Endothelial cell of umbilical vein (primary cell): ENCODE measurements at regions not wholly inside any gene's neighbourhood (a gene's known extent, or its start where the extent isn't known, plus 50 kb on each side); places are given as distances from the start of the nearest gene placed in this dataset.

Experiments used
- BruUV-seq: library from RNA; stranded (reverse); fragments of 400-500 nt; replicated peaks from 2 replicates; lab custom pipeline; 2021; lab: Mats Ljungman, UMichigan
- CTCF ChIA-PET: fragments of 300-600, 350-600 bp; sonication (Branson Sonifier 250); formaldehyde crosslinking; loops from one replicate; lab custom pipeline; 2021; ENCODE audit warnings: antibody characterized with exemption, inconsistent platforms; lab: Charles Lee
- POLR2A ChIA-PET: fragments of 300-600, 350-600 bp; sonication (Branson Sonifier 250); formaldehyde crosslinking; loops from one replicate; lab custom pipeline; 2021; ENCODE audit warnings: antibody characterized with exemption, inconsistent platforms; lab: Charles Lee
- DNase-seq: peaks from one replicate; pipeline ENCODE4 v3.0.0-alpha.2; 2011; ENCODE audit warnings: low read depth, low spot score
- FAIRE-seq: peaks from 2 replicates; lab custom pipeline; 2011; peaks lifted over from hg19 to GRCh38; lab: Jason Lieb, UNC
- H2AFZ ChIP-seq: 2 replicates; pipeline ENCODE4 v1.6.0; 2012; ENCODE audit warnings: low read depth, low read length, control low read depth, inconsistent platforms
- H3K27ac ChIP-seq: 2 replicates; pipeline ENCODE4 v1.5.1; 2011; ENCODE audit warnings: low read depth, mild to moderate bottlenecking, control low read depth, low read length, moderate library complexity; ENCODE audit not compliant: insufficient read depth
- H3K27me3 ChIP-seq, 2 experiments: 2 replicates each; pipeline versions ENCODE4 v1.6.0 to v1.6.1; 2011; ENCODE audit warnings: low read length in 2 of 2, mixed read lengths in 1 of 2; ENCODE audit not compliant: control insufficient read depth in 2 of 2, insufficient read depth in 2 of 2
- H3K36me3 ChIP-seq, 2 experiments: 2 replicates in 1 of 2; 3 replicates in 1 of 2; pipeline ENCODE4 v1.5.1; 2011; ENCODE audit warnings: low read length in 2 of 2, mild to moderate bottlenecking in 1 of 2, moderate library complexity in 1 of 2; ENCODE audit not compliant: control insufficient read depth in 2 of 2, insufficient read depth in 2 of 2; ENCODE audit errors: extremely low read depth in 1 of 2
- H3K4me1 ChIP-seq: 3 replicates; pipeline ENCODE4 v1.5.1; 2011; ENCODE audit warnings: mild to moderate bottlenecking, low read length; ENCODE audit not compliant: control insufficient read depth, insufficient read depth; ENCODE audit errors: extremely low read depth
- H3K4me2 ChIP-seq: 2 replicates; pipeline ENCODE4 v1.6.1; 2011; ENCODE audit warnings: low read length, control low read depth, mixed read lengths; ENCODE audit not compliant: insufficient read depth
- H3K4me3 ChIP-seq, 3 experiments: fragments of 200-600 bp in 1 of 3; sonication (generic), shearing (Covaris generic) in 1 of 3; replicated peaks in 1 of 3; 2 replicates each; pipeline ENCODE4 v1.5.1; 2011 to 2016; ENCODE audit warnings: control low read depth in 3 of 3, low read length in 3 of 3, mild to moderate bottlenecking in 2 of 3, inconsistent platforms in 1 of 3, low read depth in 1 of 3, moderate library complexity in 1 of 3; ENCODE audit not compliant: insufficient read depth in 1 of 3
- H3K79me2 ChIP-seq: 2 replicates; pipeline ENCODE4 v1.6.0; 2012; ENCODE audit warnings: low read length, inconsistent platforms; ENCODE audit not compliant: control insufficient read depth, insufficient read depth
- H3K9ac ChIP-seq: replicated peaks from 2 replicates; pipeline ENCODE3; 2011; ENCODE audit warnings: low read length, control low read depth; ENCODE audit not compliant: insufficient read depth; ENCODE audit errors: extremely low read depth
- H3K9me1 ChIP-seq: replicated peaks from 3 replicates; pipeline ENCODE4 v1.6.0; 2011; ENCODE audit warnings: mild to moderate bottlenecking, low read length; ENCODE audit not compliant: control insufficient read depth, insufficient read depth; ENCODE audit errors: extremely low read depth
- H3K9me3 ChIP-seq: replicated peaks from 2 replicates; pipeline ENCODE4 v1.5.1; 2012; ENCODE audit warnings: low read length, inconsistent platforms; ENCODE audit not compliant: control insufficient read depth, insufficient read depth
- H4K20me1 ChIP-seq: replicated peaks from 2 replicates; pipeline ENCODE3; 2011; ENCODE audit warnings: mild to moderate bottlenecking, low read length; ENCODE audit not compliant: control insufficient read depth, insufficient read depth; ENCODE audit errors: extremely low read depth
- CTCF ChIP-seq, 2 donors: IDR thresholded peaks; 1 replicate in 1 of 2; 2 replicates in 1 of 2; pipeline ENCODE4 v1.5.1; 2011; ENCODE audit warnings: low read length in 2 of 2, mild to moderate bottlenecking in 2 of 2, moderate library complexity in 2 of 2, control low read depth in 1 of 2, inconsistent platforms in 1 of 2, low read depth in 1 of 2; ENCODE audit not compliant: insufficient read depth in 1 of 2; ENCODE audit errors: extremely low read depth in 1 of 2
- EZH2 ChIP-seq: IDR thresholded peaks from 2 replicates; pipeline ENCODE4 v1.6.1; 2012; ENCODE audit warnings: borderline replicate concordance, low read depth, mild to moderate bottlenecking, moderate library complexity, low read length, inconsistent platforms; ENCODE audit not compliant: severe bottlenecking
- FOS ChIP-seq: IDR thresholded peaks from 2 replicates; pipeline ENCODE4 v1.6.1; 2011; ENCODE audit warnings: mild to moderate bottlenecking, low read length, moderate library complexity, borderline replicate concordance; ENCODE audit not compliant: insufficient read depth
- GATA2 ChIP-seq: IDR thresholded peaks from 2 replicates; pipeline ENCODE4 v1.7.0; 2011; ENCODE audit warnings: low read depth, mild to moderate bottlenecking, moderate library complexity, mixed read lengths, low read length; ENCODE audit not compliant: insufficient read length, insufficient read depth
- JUN ChIP-seq: IDR thresholded peaks from 2 replicates; pipeline ENCODE4 v1.6.1; 2011; ENCODE audit warnings: borderline replicate concordance, low read depth; ENCODE audit not compliant: insufficient read length, insufficient read depth
- POLR2A ChIP-seq: IDR thresholded peaks from 2 replicates; pipeline ENCODE4 v1.6.1; 2012; ENCODE audit warnings: low read depth, mild to moderate bottlenecking, control low read depth, low read length
- POLR2AphosphoS5 ChIP-seq: IDR thresholded peaks from 2 replicates; pipeline ENCODE4 v1.6.1; 2012; ENCODE audit warnings: low read depth, mild to moderate bottlenecking, control low read depth, low read length, moderate library complexity; ENCODE audit not compliant: insufficient read depth
- dilution Hi-C: fragments of 300-500 bp; cut with MboI; formaldehyde crosslinking; loops from one replicate; pipeline ENCODE4 v1.15.0; 2019; ENCODE audit warnings: low sequenced_read_pairs; ENCODE audit not compliant: extremely low pct_ligation_motif_present
- intact Hi-C: fragments of 100-400 bp; cut with micrococcal nuclease; formaldehyde crosslinking; loops from one replicate; pipeline ENCODE4 v1.10.0; 2022
- TF ChIP-seq, protein P1 (sequence below): IDR thresholded peaks from 2 replicates; pipeline ENCODE4 v1.6.1; 2011; ENCODE audit not compliant: insufficient read depth, insufficient read length

- Histone ChIP-seq H3K27ac (no peak overlapping the region), H3K36me3 (no peaks in the 10 kb centered on the region), H3K4me1 (peaks cover 23% of the 10 kb centered on the region), H3K9me1 (no peaks in the 10 kb centered on the region), H3K4me3 (no peak overlapping the region), H2AFZ (no peak overlapping the region), H3K4me2 (no peak overlapping the region), H3K9me3 (no peaks in the 10 kb centered on the region), H3K9ac (no peak overlapping the region), H3K27me3 (no peaks in the 10 kb centered on the region), H4K20me1 (no peaks in the 10 kb centered on the region), H3K79me2 (no peaks in the 10 kb centered on the region)
- dilution Hi-C loops, result no loop called here
- BruUV-seq, result no TSS peak
- DNase-seq (no peak), FAIRE-seq (no peak)
- CTCF ChIA-PET, result interaction anchor here (1.0 to 4.1 kb wide), 6 partner anchors 16 to 212 kb away, joined by 3 to 31 read pairs (median 5); partner anchors contain the start of gene MAP2
- no peak for TF ChIP-seq POLR2AphosphoS5
- TF ChIP-seq FOS, result peak; percentile 47
- POLR2A ChIA-PET, result no interaction called here
- intact Hi-C loops, result loop anchor here (10.0 kb wide), 1 partner anchor 808 kb away; the partner anchor contains the start of gene KANSL1L
Observed at GRCh38 chr2:209367075-209367747, 56.6 kb upstream of the MAP2 start.

- H3K27ac ChIP-seq, result no peak overlapping the region
- dilution Hi-C loops, result no loop called here
- intact Hi-C loops, result loop anchor here (2.0 to 10.0 kb wide), 2 partner anchors 56 to 806 kb away; partner anchors contain the start of genes KANSL1L and MAP2
- H3K9me1 ChIP-seq, result no peaks in the 10 kb centered on the region
- no peaks in the 10 kb centered on the region for H3K27me3 ChIP-seq
- no peaks in the 10 kb centered on the region for H4K20me1 ChIP-seq
- no peak for FAIRE-seq
- H3K79me2 ChIP-seq, result no peaks in the 10 kb centered on the region
- no peak overlapping the region for H3K9ac ChIP-seq
- DNase-seq, result no peak
- TF ChIP-seq EZH2 (no peak), GATA2 (no peak), CTCF (IDR thresholded peaks at IDR 0.05; ENCODE audit: extremely low read depth in 1 of 2, insufficient read depth in 1 of 2, low read depth in 1 of 2, low read length in 2 of 2) (no peak), POLR2A (no peak), JUN (no peak)
- TF ChIP-seq, protein P1, sequence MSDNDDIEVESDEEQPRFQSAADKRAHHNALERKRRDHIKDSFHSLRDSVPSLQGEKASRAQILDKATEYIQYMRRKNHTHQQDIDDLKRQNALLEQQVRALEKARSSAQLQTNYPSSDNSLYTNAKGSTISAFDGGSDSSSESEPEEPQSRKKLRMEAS, result no peak
- BruUV-seq, result no TSS peak
- peaks cover 23% of the 10 kb centered on the region for H3K4me1 ChIP-seq
- ChIA-PET CTCF (interaction anchor here (0.6 to 4.1 kb wide), 13 partner anchors 8 to 593 kb away, joined by 3 to 31 read pairs (median 6); partner anchors contain the start of gene MAP2), POLR2A (interaction anchor here (0.8 kb wide), 1 partner anchor 55 kb away, joined by 3 read pairs; the partner anchor contains the start of gene MAP2)
- H3K9me3 ChIP-seq, result no peaks in the 10 kb centered on the region
- H3K4me3 ChIP-seq, result no peak overlapping the region
- no peaks in the 10 kb centered on the region for H3K36me3 ChIP-seq
- no peak overlapping the region for H2AFZ ChIP-seq
- peak overlapping the region; percentile 14 for H3K4me2 ChIP-seq
Observed at GRCh38 chr2:209368406-209368805, 55.4 kb upstream of the MAP2 start.
